HPDE6-E6E7 (cell line): ENCODE measurements at regions not wholly inside any gene's neighbourhood (a gene's known extent, or its start where the extent isn't known, plus 50 kb on each side); places are given as distances from the start of the nearest gene placed in this dataset.

ENCODE experiments used
- DNase-seq: peaks from one replicate; pipeline ENCODE4 v3.0.0; 2011; ENCODE audit warnings: missing footprints; ENCODE audit errors: extremely low spot score

DNA sequence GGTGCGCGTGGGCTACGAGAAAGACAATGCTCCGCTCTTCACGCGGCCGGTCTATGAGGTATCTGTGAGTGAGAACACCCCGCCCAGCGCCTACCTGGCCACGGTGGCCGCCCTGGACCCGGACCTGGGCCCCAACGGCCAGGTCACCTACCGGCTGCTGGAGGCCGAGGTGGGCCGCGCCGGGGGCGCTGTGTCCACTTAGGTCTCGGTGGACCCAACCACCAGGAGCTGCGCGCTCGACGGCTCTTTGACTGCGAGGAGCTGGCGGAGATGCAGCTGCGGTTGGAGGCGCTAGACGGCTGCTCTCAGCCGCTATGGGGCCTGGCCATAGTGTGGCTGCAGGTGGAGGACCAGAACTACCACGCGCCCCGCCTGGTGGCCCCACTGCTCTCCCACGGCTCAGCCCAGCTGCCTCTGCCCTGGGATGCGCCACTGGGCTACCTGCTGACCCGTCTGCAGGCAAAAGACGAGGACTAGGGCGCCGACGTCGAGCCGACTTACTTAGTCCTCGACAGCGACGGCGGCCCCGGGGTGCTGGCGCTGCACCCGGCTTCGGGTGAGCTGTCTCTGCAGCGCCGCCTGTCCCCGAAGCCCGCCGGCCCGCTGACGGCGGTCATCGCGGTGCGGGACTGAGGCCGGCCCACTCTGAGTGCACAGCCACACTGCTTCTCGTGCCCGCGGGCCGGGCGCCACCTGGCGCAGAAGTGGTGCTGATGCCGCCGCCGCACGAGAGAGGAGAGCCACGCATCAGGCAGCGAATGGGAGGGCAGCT is 173.0 kb downstream of the OLFM4 start:
- no peak for DNase-seq

- no peak for DNase-seq
These were observed 176.0 kb downstream of the OLFM4 start for GRCh38 chr13:53204598-53204997.

DNA sequence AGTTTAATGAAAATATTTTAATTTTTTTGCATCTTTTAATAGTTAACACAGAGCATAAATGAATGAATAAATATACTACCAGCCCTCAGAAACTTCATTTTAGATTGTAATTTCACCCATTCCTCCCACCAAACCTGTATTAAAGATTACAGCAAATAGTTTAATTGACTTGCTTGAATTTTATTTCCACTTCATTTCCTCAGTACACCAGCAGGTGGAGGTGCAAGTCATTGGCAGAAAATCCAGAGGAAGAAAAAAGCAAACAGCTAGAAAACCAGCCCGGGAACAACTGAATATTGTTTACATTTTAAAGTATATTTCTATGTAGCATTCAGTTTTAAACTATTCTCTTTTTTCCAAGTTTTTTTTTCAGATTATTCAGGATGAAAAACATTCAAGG is 177.8 kb downstream of the OLFM4 start:
- no peak for DNase-seq

DNA sequence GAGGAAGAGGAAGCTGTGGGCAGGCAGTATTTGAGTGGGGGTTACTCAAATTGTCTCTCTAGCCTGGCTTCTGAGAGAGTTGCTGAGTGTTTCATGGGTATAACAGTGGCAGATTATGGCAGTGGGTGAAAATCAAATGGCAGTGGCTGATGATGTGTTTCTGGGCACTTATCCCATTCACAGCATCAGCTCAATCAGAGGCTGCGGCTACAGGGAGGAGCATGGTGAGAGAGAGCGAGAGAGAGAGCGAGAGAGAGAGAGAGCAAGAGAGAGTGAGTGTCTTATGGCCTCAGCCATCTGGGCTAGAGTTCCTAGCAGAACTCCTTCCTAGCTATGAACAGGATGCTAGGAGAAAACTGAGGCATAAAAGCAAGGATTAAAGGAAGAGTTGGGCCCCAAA is 178.9 kb downstream of the OLFM4 start:
- DNase-seq: no peak

DNA sequence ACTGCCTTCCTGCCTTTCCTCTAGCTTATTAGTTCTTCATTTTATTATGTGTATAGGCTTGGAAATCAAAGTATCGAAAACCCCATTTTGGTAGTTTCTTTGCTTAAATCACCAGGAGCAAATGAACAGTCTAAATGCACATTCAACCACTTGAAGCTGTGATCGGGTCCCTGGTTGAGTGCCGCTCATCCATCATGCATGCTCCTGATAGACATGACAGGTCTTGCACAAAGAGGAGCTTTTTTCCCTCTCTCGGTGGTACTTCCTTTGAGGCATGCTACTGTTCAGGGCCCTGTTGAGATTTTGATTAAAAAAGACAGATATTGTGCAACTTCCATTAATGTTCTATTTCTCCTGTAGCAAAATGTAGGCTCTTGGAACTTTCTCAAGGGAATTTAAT is 185.8 kb downstream of the OLFM4 start:
- no peak for DNase-seq

- no peak for DNase-seq
These were observed 186.9 kb downstream of the OLFM4 start for GRCh38 chr13:53215563-53215962.

GRCh38 chr13:53216773-53217172 is 188.2 kb downstream of the OLFM4 start:
- no peak for DNase-seq

DNA sequence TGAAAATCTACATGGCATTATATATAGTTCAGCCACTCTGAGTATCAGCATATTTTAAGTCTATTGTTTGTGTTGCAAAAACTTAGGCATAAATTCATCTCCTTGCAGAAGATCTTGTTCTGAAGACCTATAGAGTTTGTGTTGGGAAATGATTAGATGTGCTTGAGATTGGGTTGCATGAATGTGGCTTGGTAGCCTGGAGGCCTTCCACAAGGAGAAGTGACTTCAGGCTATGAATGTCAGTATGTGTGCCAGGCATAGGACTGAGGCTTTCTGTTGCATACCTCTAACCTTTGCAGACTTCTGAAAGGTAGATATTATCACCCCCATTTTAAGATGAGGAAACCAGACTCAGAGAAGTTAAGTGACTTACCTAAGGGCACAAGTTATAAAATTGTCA is 188.6 kb downstream of the OLFM4 start:
- no peak for DNase-seq

DNA sequence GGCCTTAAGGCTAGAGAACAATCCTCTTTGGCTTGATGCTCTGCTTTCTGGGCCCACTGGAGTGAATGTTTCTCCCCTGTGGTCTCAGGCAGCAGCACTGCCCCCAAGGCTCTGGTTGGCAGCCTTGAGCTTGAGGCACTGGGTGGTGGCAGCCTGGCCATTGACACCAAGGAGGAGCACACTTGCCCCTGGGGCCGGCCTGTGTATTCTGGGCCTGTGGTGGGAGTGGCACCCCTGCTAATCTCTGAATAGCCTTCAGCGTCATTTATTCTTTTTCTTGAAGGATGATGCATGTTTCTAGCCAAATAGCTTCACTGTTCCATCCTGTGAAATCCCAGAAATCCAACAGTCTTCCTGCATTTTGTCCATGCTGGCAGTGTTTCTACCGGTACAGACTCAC is 191.4 kb downstream of the OLFM4 start:
- DNase-seq: no peak

- DNase-seq: no peak
These were observed 209.1 kb downstream of the OLFM4 start for GRCh38 chr13:53237696-53238095.

DNA sequence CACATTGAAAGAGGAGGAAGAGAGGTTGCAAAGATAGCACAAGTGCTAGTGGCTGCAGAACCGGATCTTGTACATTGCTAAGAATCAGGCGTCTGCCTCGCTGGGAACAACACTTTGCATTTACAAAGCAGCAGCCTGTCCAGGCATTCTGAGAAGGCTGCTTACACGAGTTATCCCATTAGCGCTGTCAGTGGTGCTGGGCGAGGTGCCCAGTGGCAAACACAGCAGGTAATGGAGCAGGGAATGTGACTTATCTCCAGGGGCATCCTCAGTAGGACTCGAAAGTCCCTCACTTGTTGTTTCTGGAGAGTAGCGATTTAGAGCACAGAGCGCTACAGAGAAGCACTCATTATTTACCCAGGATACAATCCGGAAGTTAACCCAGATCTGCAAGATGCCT is 209.6 kb downstream of the OLFM4 start:
- DNase-seq: no peak

DNA sequence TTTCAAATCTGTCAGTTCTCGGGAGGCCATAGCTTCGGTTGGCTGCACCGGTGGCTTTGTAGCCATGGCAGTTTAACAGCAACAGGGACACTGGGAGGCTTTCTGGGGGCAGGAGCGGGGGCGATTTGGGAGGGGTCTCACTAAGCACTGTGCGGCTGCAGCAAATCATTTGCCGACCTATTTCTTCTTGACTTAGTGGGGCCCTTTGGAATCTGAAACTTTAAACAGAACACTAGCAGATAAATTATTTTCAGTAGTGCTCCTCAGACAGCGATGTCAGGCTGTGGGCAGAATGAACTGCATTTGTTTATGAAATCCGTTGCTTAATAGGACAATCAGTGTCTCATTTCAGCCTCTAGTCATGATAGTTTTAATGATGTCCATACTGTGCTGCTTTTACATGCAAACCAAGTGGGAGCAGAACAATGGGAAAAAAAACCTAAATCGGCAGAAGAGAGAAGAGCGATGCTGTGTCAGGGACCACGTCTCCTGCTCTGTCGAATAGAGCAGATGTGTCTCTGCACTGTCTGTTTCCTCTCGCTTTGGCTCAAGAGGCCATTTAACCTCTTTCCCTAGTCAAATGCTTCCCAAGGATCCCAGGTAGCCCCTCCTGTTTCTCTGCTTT is 211.9 kb downstream of the OLFM4 start:
- no peak for DNase-seq

DNA sequence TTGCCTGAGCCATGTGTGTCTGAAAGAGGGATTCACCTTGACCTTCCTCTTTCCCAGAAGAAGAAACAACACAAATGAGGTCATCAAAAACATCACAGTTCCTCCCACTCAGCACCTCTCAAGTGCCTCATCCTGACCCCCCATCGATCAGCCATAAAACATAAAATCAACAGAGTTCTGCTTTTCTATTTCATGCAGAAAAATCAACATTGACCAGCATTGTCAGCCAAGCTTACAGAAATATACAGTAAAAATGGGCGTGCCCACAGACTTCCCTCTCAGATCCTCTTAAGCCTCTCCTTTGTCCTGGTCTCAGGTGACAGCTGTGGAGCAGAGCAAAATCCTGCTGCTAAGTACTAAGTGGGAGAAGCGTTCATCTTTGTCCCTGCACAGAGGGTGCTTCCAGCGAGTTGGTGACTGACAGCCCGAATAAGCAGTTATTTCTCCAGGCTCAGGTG is 213.3 kb downstream of the OLFM4 start:
- no peak for DNase-seq

DNA sequence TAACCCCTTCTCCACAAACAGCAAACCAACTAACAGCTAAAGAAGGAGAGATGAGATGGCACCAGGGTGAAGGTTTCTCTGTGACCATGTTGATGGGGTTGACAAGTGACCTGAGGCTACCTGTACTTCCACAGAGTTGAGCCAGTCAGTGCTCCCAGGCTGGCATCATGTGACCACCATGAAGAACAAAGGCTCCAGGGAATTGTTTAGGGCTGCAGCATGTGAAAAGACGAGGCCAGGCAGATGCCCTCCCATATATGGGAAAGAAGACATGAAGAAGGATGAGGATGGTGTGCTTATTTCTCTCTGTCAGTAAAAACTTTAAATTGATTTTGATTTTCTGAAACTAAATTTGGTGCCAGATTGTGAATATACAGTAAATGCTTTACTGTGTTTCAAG is 220.6 kb downstream of the OLFM4 start:
- no peak for DNase-seq

GRCh38 chr13:53250272-53250875 is 221.8 kb downstream of the OLFM4 start:
- peak; percentile 2 for DNase-seq

DNA sequence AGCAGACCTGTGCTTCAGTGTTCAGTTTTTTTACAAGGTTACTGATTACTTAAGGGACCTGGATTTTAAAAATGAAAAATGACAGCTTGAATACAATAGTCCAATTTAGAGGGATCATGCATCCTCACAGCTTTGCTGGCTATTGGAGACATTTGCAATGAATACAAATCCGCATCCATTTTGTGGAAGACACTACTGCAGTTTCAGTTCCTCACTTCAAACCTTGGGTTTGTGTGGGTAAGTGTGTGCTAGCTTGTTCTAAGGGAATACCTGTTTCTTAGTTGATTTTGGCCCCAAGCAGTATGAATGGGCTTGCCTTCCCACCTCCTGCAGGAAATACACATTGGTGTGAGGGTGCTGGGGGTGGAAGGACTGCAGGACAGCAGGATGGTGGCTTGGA is 222.4 kb downstream of the OLFM4 start:
- DNase-seq: no peak

- DNase-seq: no peak
These were observed 225.9 kb downstream of the OLFM4 start for GRCh38 chr13:53254500-53254899.

- no peak for DNase-seq
These were observed 227.2 kb downstream of the OLFM4 start for GRCh38 chr13:53255795-53256194.

- DNase-seq: no peak
These were observed 232.0 kb downstream of the OLFM4 start for GRCh38 chr13:53260594-53260993.

- DNase-seq: no peak
These were observed 236.3 kb downstream of the OLFM4 start for GRCh38 chr13:53264751-53265385.

GRCh38 chr13:53266757-53267156 is 238.1 kb downstream of the OLFM4 start:
- DNase-seq: no peak

DNA sequence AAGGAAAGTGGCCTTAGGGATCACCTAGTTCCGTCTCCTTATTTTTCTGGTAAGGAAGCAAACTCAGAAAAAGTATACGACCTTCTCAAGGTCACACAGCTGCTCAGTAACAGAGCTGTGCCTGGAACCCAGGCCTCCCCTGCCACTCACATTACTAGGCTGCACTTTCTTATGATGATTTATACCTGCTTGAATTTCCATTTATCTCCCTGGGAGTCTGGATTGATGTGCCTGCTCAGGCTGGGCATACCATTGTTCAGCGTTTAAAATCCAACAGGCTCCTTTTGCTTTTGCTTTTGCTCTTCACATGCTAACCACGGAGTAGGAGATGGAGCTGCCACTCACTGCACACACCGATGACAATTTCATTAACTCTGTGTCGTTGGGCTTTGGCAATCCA is 241.0 kb downstream of the OLFM4 start:
- DNase-seq: no peak

GRCh38 chr13:53272873-53273272 is 244.3 kb downstream of the OLFM4 start:
- DNase-seq: no peak
